Stimulated activated naive B cell treated with anti-CD40 and anti-IgM and Interleukin-4, amounts not matched to agents 10 μg/mL and 1 μg/mL and 100 μg/mL, for 72 hours (primary cell): ENCODE measurements at regions not wholly inside any gene's neighbourhood (a gene's known extent, or its start where the extent isn't known, plus 50 kb on each side); places are given as distances from the start of the nearest gene placed in this dataset.

Experiments
- ATAC-seq, 2 donors: fragments of 150-1000 bp; cut with Tn5 transposase; replicated peaks; 2 replicates each; pipeline ENCODE4 v1.10.0; 2021; ENCODE audit warnings: moderate library complexity in 1 of 2
- DNase-seq: peaks from one replicate; pipeline ENCODE4 v3.0.0; 2021
- H3K27ac Mint-ChIP-seq: one replicate; pipeline ENCODE4 v1.8.0; 2022; ENCODE audit warnings: mild to moderate bottlenecking, mixed read lengths
- H3K27me3 Mint-ChIP-seq, 2 donors: one replicate each; pipeline ENCODE4 v1.8.0; 2022; ENCODE audit warnings: mixed read lengths in 2 of 2
- H3K36me3 Mint-ChIP-seq, 2 donors: one replicate each; pipeline ENCODE4 v1.8.0; 2022; ENCODE audit warnings: mixed read lengths in 2 of 2, mild to moderate bottlenecking in 1 of 2
- H3K4me1 Mint-ChIP-seq, 2 donors: one replicate each; pipeline ENCODE4 v1.8.0; 2022; ENCODE audit warnings: mixed read lengths in 2 of 2, mild to moderate bottlenecking in 1 of 2
- H3K4me3 Mint-ChIP-seq, 2 donors: one replicate each; pipeline ENCODE4 v1.8.0; 2022; ENCODE audit warnings: mild to moderate bottlenecking in 2 of 2, mixed read lengths in 2 of 2, moderate library complexity in 1 of 2
- H3K9me3 Mint-ChIP-seq, 2 donors: one replicate each; pipeline ENCODE4 v1.8.0; 2022; ENCODE audit warnings: mixed read lengths in 2 of 2, mild to moderate bottlenecking in 1 of 2

DNA sequence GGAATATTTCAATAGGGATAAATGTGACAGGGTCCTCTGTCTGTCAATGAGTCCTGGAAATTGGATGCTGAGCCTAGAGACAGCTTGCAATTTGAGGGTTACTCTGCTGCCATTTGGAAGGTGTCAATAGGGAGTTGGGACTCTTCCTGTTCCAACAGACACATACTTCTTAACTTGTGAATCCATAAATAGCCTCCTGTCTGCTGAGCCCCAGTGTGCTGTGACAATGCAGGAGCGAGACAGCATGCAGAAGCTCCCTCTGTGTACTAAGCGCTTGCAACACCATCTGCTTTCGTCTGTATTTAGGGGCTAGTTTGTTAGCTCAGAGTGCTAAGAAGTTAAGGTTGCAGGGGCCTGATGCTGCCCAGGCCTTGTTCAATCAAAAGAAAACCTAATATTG, 58.5 kb upstream of the GPR12 start:
- no peaks in the 10 kb centered on the region for H3K4me1 Mint-ChIP-seq
- no peaks in the 10 kb centered on the region for H3K9me3 Mint-ChIP-seq
- H3K27ac Mint-ChIP-seq, result no peak overlapping the region
- peaks cover 11 to 21% of the 10 kb centered on the region in 2 donors for H3K27me3 Mint-ChIP-seq
- H3K36me3 Mint-ChIP-seq, result no peaks in the 10 kb centered on the region
- H3K4me3 Mint-ChIP-seq, result no peak overlapping the region
- no peak for DNase-seq
- no peak for ATAC-seq

DNA sequence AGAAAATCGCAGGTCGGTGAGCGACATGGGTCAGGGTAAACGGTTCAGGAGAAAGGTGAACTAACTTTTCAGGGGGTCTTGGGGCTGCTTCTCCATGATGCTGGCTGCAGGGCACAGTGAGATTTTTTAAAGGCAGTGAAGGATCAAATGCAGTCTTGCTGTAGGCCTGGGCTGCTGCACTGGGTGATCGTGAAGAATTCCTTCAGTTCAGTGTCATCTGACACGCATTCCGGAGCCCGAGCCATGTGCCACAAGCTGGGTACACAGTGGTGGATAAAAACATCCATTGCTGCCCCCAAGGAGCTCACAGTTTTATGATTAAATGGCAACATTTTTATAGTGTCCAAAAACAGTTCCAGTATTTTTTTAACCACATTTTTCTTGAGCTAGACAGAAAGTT, 56.3 kb upstream of the GPR12 start:
- ATAC-seq (no peak), DNase-seq (no peak)
- Mint-ChIP-seq H3K36me3 (no peaks in the 10 kb centered on the region), H3K9me3 (no peaks in the 10 kb centered on the region), H3K27ac (no peak overlapping the region), H3K27me3 (peaks cover 23 to 28% of the 10 kb centered on the region in 2 donors), H3K4me3 (no peak overlapping the region), H3K4me1 (no peaks in the 10 kb centered on the region)

DNA sequence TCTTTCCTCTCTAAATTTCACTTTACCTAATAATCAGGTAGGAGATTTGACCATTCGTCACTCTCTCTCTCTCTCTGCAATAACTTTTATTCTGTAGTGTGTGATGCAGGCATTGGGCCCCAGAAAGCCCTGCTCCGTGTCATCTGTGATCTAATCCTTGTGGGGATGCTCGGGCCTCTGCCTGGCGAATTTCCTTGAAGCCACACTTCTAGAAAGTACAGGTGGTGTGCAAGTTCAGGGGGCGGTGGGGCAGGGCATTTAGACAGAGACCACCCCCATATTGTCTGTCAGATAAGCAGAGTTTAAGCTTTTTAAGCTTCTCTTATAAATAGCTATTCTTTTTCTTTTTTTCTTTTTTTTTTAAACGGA, 53.4 kb upstream of the GPR12 start:
- no peaks in the 10 kb centered on the region for H3K9me3 Mint-ChIP-seq

DNA sequence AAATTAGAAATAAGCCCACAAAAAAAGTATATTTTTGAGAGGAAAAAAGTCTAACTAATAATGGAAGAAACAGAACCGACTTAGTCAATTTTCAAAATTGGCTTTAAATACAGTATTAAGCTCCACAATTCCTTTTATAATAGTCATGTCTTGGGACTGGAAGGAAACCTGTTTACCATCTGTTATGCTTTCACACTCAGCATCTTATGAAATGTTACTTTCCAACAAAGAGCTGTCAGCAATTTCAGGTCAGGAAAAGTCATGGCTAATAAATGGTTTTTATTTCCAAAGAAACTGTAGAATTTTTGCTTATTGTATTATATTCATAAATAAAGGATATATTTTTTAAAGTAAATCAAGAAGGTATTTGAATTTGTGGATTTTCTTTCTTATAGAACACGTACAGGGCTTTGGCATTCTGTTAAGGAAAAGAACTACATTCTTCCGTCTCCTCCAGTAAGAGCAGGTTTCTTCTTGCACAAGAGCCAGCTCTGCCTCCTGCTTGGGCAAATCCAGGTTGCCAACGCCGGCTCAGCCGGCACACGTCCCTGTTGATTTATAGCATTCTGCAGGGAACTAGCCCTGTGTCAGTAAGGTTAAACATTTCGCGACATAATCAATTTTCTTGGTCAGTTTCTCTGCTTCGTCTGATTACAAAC, 52.9 kb upstream of the GPR12 start:
- H3K9me3 Mint-ChIP-seq, result no peaks in the 10 kb centered on the region
- H3K27me3 Mint-ChIP-seq, result peaks cover 42 to 46% of the 10 kb centered on the region in 2 donors
- DNase-seq, result no peak
- H3K4me1 Mint-ChIP-seq, result no peaks in the 10 kb centered on the region
- no peak overlapping the region for H3K27ac Mint-ChIP-seq
- no peak for ATAC-seq
- no peak overlapping the region for H3K4me3 Mint-ChIP-seq
- H3K36me3 Mint-ChIP-seq, result no peaks in the 10 kb centered on the region

More for the DNA sequence above, 53.4 kb upstream of the GPR12 start:
- ATAC-seq (no peak), DNase-seq (no peak)
- Mint-ChIP-seq H3K36me3 (no peaks in the 10 kb centered on the region), H3K4me3 (no peak overlapping the region), H3K4me1 (no peaks in the 10 kb centered on the region), H3K27me3 (peaks cover 42% of the 10 kb centered on the region in 2 donors), H3K27ac (no peak overlapping the region)

DNA sequence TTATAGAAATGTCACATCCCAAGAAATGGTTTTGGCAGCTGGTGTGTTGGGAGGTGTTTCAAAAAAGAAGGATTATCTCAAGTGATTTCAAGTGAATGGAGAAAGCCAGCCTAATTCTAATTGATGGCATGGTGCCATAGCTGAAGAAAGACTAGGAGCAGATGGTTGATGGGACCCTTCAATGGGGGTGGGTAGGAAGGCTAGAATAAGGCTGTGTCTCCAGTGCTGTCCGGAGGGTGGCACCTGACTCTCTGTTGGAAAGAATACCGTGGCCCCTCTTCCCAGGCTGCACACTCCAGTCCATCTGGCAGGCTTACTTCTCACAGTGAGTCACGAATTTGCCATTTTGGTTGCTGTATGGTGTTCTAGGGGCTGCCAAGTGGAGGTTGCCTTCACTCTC, 51.0 kb upstream of the GPR12 start:
- DNase-seq (no peak), ATAC-seq (no peak)
- H3K27ac Mint-ChIP-seq, result no peak overlapping the region
- no peaks in the 10 kb centered on the region for H3K36me3 Mint-ChIP-seq
- no peak overlapping the region for H3K4me3 Mint-ChIP-seq
- no peaks in the 10 kb centered on the region for H3K4me1 Mint-ChIP-seq
- H3K9me3 Mint-ChIP-seq, result no peaks in the 10 kb centered on the region
- peaks cover 51 to 53% of the 10 kb centered on the region in 2 donors for H3K27me3 Mint-ChIP-seq
